Endodermal cell (in vitro differentiated cells): ENCODE measurements at regions not wholly inside any gene's neighbourhood (a gene's known extent, or its start where the extent isn't known, plus 50 kb on each side); places are given as distances from the start of the nearest gene placed in this dataset.
A peak's percentile ranks its signal among the peaks of the same experiment; 100 is the strongest.

ENCODE experiments used
- DNase-seq: peaks from one replicate; pipeline ENCODE4 v3.0.0-alpha.2; 2017
- H3K27ac ChIP-seq: 2 replicates; pipeline ENCODE4 v1.5.1; 2013; ENCODE audit warnings: mild to moderate bottlenecking, low read depth, low read length, moderate library complexity
- H3K27me3 ChIP-seq: 2 replicates; pipeline ENCODE4 v1.6.1; 2013; ENCODE audit warnings: mild to moderate bottlenecking, low read length, moderate library complexity; ENCODE audit not compliant: insufficient read depth, control insufficient read depth, poor library complexity, severe bottlenecking
- H3K36me3 ChIP-seq: 2 replicates; pipeline ENCODE4 v1.7.0; 2013; ENCODE audit warnings: mild to moderate bottlenecking, low read length, moderate library complexity; ENCODE audit not compliant: control insufficient read depth, insufficient read depth
- H3K4me1 ChIP-seq: one replicate; pipeline ENCODE4 v1.7.0; 2013; ENCODE audit warnings: low read length; ENCODE audit not compliant: control insufficient read depth, insufficient read depth
- H3K4me3 ChIP-seq: 2 replicates; pipeline ENCODE4 v1.5.1; 2013; ENCODE audit warnings: mild to moderate bottlenecking, low read length, moderate library complexity
- H3K9ac ChIP-seq: 2 replicates; pipeline ENCODE4 v1.6.1; 2013; ENCODE audit warnings: mild to moderate bottlenecking, low read length, moderate library complexity; ENCODE audit not compliant: poor library complexity, severe bottlenecking; ENCODE audit errors: extremely low read depth
- H3K9me3 ChIP-seq: 2 replicates; pipeline ENCODE4 v1.6.1; 2013; ENCODE audit warnings: mild to moderate bottlenecking, low read length, moderate library complexity; ENCODE audit not compliant: control insufficient read depth
- H3K27ac Mint-ChIP-seq: 2 replicates; pipeline ENCODE4 v1.8.0; 2020; ENCODE audit warnings: mixed read lengths
- H3K27me3 Mint-ChIP-seq: 2 replicates; pipeline ENCODE4 v1.8.0; 2021; ENCODE audit warnings: mild to moderate bottlenecking, mixed read lengths; ENCODE audit not compliant: insufficient read depth
- H3K36me3 Mint-ChIP-seq: 2 replicates; pipeline ENCODE4 v1.8.0; 2020; ENCODE audit warnings: low read depth, mixed read lengths
- H3K4me1 Mint-ChIP-seq: 2 replicates; pipeline ENCODE4 v1.8.0; 2020; ENCODE audit warnings: mixed read lengths
- H3K4me3 Mint-ChIP-seq: 2 replicates; pipeline ENCODE4 v1.8.0; 2020; ENCODE audit warnings: mild to moderate bottlenecking, moderate library complexity, mixed read lengths
- H3K9me3 Mint-ChIP-seq: 2 replicates; pipeline ENCODE4 v1.8.0; 2020; ENCODE audit warnings: mild to moderate bottlenecking, mixed read lengths
- CTCF ChIP-seq: fragments of 200-600 bp; sonication (generic); conservative IDR thresholded peaks from 2 replicates; pipeline ENCODE4 v1.5.0; 2021; ENCODE audit warnings: antibody characterized with exemption, mild to moderate bottlenecking
- WGBS, 2 experiments: methylation state at CpG; one replicate each; pipeline versions ENCODE4 v1.1.5 to v1.1.7; 2013; ENCODE audit warnings: missing lambda C conversion rate in 2 of 2, mixed read lengths in 1 of 2; ENCODE audit not compliant: insufficient coverage in 1 of 2, insufficient read length in 1 of 2; 5-methylcytosine and 5-hydroxymethylcytosine counted together

GRCh38 chr1:184241446-184241845, 145.4 kb upstream of the C1orf21 start:
- Mint-ChIP-seq H3K36me3 (no peaks in the 10 kb centered on the region), H3K27me3 (peaks cover 34% of the 10 kb centered on the region), H3K9me3 (no peaks in the 10 kb centered on the region), H3K4me1 (peaks cover 44% of the 10 kb centered on the region), H3K4me3 (no peak overlapping the region), H3K27ac (no peak overlapping the region)
- peaks cover 4% of the 10 kb centered on the region for H3K4me1 ChIP-seq
- H3K27me3 ChIP-seq: peaks cover 5% of the 10 kb centered on the region
- no peaks in the 10 kb centered on the region for H3K36me3 ChIP-seq
- no peak overlapping the region for H3K27ac ChIP-seq
- no peak for DNase-seq
- H3K9me3 ChIP-seq: no peaks in the 10 kb centered on the region
- no peak for TF ChIP-seq CTCF
- WGBS, 2 experiments: 96 to 100% methylated on average over 2 of the region's 2 CpGs
- H3K4me3 ChIP-seq: no peak overlapping the region
- H3K9ac ChIP-seq: no peak overlapping the region

- H3K36me3 ChIP-seq: no peaks in the 10 kb centered on the region
- no peak overlapping the region for H3K9ac ChIP-seq
- H3K4me3 ChIP-seq: no peak overlapping the region
- DNase-seq: no peak
- Mint-ChIP-seq H3K27me3 (peaks cover 30% of the 10 kb centered on the region), H3K36me3 (no peaks in the 10 kb centered on the region), H3K4me1 (peaks cover 49% of the 10 kb centered on the region), H3K4me3 (no peak overlapping the region), H3K9me3 (no peaks in the 10 kb centered on the region), H3K27ac (no peak overlapping the region)
- peak; percentile 52 for TF ChIP-seq CTCF
- H3K27ac ChIP-seq: no peak overlapping the region
- WGBS, 2 experiments: 40 to 80% methylated on average over 2 of the region's 2 CpGs
- no peaks in the 10 kb centered on the region for H3K9me3 ChIP-seq
- H3K4me1 ChIP-seq: peaks cover 3% of the 10 kb centered on the region
- peaks cover 5% of the 10 kb centered on the region for H3K27me3 ChIP-seq
These were observed 144.3 kb upstream of the C1orf21 start for GRCh38 chr1:184242507-184242943.

GRCh38 chr1:184244962-184245361, 141.9 kb upstream of the C1orf21 start:
- WGBS, 2 experiments: 16 to 71% methylated on average over 1 to 2 of the region's 2 CpGs
- Mint-ChIP-seq H3K9me3 (no peaks in the 10 kb centered on the region), H3K4me3 (no peak overlapping the region), H3K4me1 (peaks cover 44% of the 10 kb centered on the region), H3K36me3 (no peaks in the 10 kb centered on the region), H3K27ac (peak overlapping the region; percentile 2), H3K27me3 (peaks cover 31% of the 10 kb centered on the region)
- H3K27ac ChIP-seq: peak overlapping the region; percentile 30
- peak overlapping the region; percentile 42 for H3K9ac ChIP-seq
- TF ChIP-seq CTCF: no peak
- H3K9me3 ChIP-seq: no peaks in the 10 kb centered on the region
- no peak for DNase-seq
- H3K36me3 ChIP-seq: no peaks in the 10 kb centered on the region
- H3K27me3 ChIP-seq: no peaks in the 10 kb centered on the region
- H3K4me3 ChIP-seq: no peak overlapping the region
- no peaks in the 10 kb centered on the region for H3K4me1 ChIP-seq
